ENCODE measurements at regions not wholly inside any gene's neighbourhood (a gene's known extent, or its start where the extent isn't known, plus 50 kb on each side); places are given as distances from the start of the nearest gene placed in this dataset.

DNA sequence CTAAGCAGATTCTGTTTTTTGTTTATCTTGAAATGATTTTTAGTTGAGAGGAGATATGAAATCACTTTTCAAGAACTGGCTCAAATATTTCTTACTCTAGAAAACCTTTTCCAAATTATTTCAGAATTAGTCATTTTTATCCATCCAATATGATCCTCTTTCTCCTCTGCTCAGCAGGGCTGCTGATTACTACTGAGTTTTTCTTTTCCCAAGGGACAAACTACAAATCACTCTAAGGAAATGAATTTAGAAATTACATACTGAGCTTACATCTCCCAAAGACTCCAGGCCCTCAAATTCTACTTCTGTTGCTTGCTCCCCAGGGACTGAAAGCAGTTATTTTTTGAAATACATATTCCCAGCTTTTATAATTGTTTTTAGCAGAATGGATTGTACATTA lies 87.4 kb upstream of the UFM1 start:
- Histone ChIP-seq H2AFZ (ENCODE audit: low read length) (no peak overlapping the region), H3K4me1 (ENCODE audit: insufficient read depth, low read length, poor library complexity, severe bottlenecking) (no peaks in the 10 kb centered on the region), H3K4me2 (ENCODE audit: low read length) (no peak overlapping the region), H3K9me3 (ENCODE audit: low read length) (no peaks in the 10 kb centered on the region), H3K79me2 (ENCODE audit: insufficient read depth, low read depth, low read length) (no peaks in the 10 kb centered on the region), H3K36me3 (ENCODE audit: insufficient read depth, low read length) (no peaks in the 10 kb centered on the region), H3K9me2 (ENCODE audit: insufficient read depth, low read length) (no peaks in the 10 kb centered on the region), H4K20me1 (ENCODE audit: insufficient read depth, low read length) (no peaks in the 10 kb centered on the region), H3K4me3 (ENCODE audit: low read depth, low read length, poor library complexity, severe bottlenecking) (no peak overlapping the region), H3K27ac (ENCODE audit: low read depth, low read length, poor library complexity, severe bottlenecking) (no peak overlapping the region)
- BruUV-seq (replicated peaks) = no TSS peak
- ChIA-PET CTCF (ENCODE audit: unreplicated experiment) (no interaction called here), POLR2A (no interaction called here)
- intact Hi-C loops (cut with micrococcal nuclease; ENCODE audit: unreplicated experiment) = no loop called here
- no peak for DNase-seq (ENCODE audit: low spot score)
- TF ChIP-seq, protein P1, sequence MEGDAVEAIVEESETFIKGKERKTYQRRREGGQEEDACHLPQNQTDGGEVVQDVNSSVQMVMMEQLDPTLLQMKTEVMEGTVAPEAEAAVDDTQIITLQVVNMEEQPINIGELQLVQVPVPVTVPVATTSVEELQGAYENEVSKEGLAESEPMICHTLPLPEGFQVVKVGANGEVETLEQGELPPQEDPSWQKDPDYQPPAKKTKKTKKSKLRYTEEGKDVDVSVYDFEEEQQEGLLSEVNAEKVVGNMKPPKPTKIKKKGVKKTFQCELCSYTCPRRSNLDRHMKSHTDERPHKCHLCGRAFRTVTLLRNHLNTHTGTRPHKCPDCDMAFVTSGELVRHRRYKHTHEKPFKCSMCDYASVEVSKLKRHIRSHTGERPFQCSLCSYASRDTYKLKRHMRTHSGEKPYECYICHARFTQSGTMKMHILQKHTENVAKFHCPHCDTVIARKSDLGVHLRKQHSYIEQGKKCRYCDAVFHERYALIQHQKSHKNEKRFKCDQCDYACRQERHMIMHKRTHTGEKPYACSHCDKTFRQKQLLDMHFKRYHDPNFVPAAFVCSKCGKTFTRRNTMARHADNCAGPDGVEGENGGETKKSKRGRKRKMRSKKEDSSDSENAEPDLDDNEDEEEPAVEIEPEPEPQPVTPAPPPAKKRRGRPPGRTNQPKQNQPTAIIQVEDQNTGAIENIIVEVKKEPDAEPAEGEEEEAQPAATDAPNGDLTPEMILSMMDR (conservative IDR thresholded peaks at IDR 0.05; ENCODE audit: low read length) = no peak
- TF ChIP-seq EZH2phosphoT487 (IDR thresholded peaks at IDR 0.05; ENCODE audit: borderline replicate concordance, low read depth, low read length) = no peak

DNA sequence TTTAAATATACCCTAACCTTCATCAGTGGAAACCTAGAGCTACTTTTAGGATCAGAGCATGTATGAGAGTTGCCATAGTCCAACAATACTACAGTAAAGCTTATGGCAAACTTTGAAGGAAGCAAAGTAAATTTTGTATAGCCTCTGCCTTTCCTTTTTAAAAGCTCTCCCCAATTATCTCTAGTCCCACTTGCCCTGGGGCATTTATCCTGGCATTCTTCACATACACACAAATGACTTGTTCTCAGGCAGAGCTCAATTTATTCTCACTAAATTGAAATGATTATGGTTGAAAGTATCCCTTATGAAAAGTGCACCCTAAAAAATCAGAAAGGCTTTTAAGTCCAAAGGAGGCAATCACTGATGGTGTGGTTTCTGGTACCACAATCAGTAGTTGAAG lies 94.1 kb upstream of the UFM1 start:
- Histone ChIP-seq H3K4me3 (ENCODE audit: low read depth, low read length, poor library complexity, severe bottlenecking) (no peak overlapping the region), H2AFZ (ENCODE audit: low read length) (no peak overlapping the region), H3K79me2 (ENCODE audit: insufficient read depth, low read depth, low read length) (no peaks in the 10 kb centered on the region), H3K9me3 (ENCODE audit: low read length) (no peaks in the 10 kb centered on the region), H3K4me1 (ENCODE audit: insufficient read depth, low read length, poor library complexity, severe bottlenecking) (no peaks in the 10 kb centered on the region), H4K20me1 (ENCODE audit: insufficient read depth, low read length) (no peaks in the 10 kb centered on the region), H3K27ac (ENCODE audit: low read depth, low read length, poor library complexity, severe bottlenecking) (no peak overlapping the region), H3K4me2 (ENCODE audit: low read length) (no peak overlapping the region), H3K36me3 (ENCODE audit: insufficient read depth, low read length) (no peaks in the 10 kb centered on the region), H3K9me2 (ENCODE audit: insufficient read depth, low read length) (no peaks in the 10 kb centered on the region)
- TF ChIP-seq, protein P1 (conservative IDR thresholded peaks at IDR 0.05; ENCODE audit: low read length) = no peak
- no peak for TF ChIP-seq EZH2phosphoT487 (IDR thresholded peaks at IDR 0.05; ENCODE audit: borderline replicate concordance, low read depth, low read length)
- no TSS peak for BruUV-seq (replicated peaks)
- intact Hi-C loops (cut with micrococcal nuclease; ENCODE audit: unreplicated experiment) = no loop called here
- DNase-seq (ENCODE audit: low spot score) = no peak
- ChIA-PET CTCF (ENCODE audit: unreplicated experiment) (no interaction called here), POLR2A (interaction anchor here (0.6 to 0.8 kb wide), 2 partner anchors 371 to 535 kb away, joined by 3 read pairs; no protein-coding TSS in a partner anchor)

DNA sequence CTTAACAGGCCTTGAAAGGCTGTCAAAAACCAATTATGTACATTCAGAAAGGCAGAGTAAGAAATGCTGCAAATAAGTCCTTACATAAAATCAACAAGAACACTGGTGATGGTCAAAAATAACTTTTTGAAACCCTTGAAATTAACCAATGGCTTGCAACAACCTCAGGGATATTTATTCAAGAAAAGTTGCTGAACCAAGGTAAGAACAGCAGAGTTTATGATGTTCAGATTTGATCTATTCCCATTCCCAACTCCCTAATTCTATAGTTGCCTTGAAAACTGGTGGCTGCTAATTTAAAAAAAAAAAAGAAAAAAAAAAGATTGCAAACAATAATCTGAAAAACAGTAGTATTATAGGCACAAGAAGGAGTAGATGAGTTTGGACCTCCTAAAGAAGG lies 109.8 kb upstream of the UFM1 start:
- intact Hi-C loops (cut with micrococcal nuclease; ENCODE audit: unreplicated experiment) = no loop called here
- BruUV-seq (replicated peaks) = no TSS peak
- H3K9me3 ChIP-seq (ENCODE audit: low read length) = no peaks in the 10 kb centered on the region
- no peak for DNase-seq (ENCODE audit: low spot score)
- ChIA-PET POLR2A (no interaction called here), CTCF (ENCODE audit: unreplicated experiment) (no interaction called here)
- H3K27ac ChIP-seq (ENCODE audit: low read depth, low read length, poor library complexity, severe bottlenecking) = no peak overlapping the region
- no peak overlapping the region for H3K4me3 ChIP-seq (ENCODE audit: low read depth, low read length, poor library complexity, severe bottlenecking)
- H2AFZ ChIP-seq (ENCODE audit: low read length) = no peak overlapping the region
- TF ChIP-seq, protein P1 (conservative IDR thresholded peaks at IDR 0.05; ENCODE audit: low read length) = no peak
- no peak for TF ChIP-seq EZH2phosphoT487 (IDR thresholded peaks at IDR 0.05; ENCODE audit: borderline replicate concordance, low read depth, low read length)
- no peaks in the 10 kb centered on the region for H3K79me2 ChIP-seq (ENCODE audit: insufficient read depth, low read depth, low read length)
- H3K4me1 ChIP-seq (ENCODE audit: insufficient read depth, low read length, poor library complexity, severe bottlenecking) = no peaks in the 10 kb centered on the region
- H3K9me2 ChIP-seq (ENCODE audit: insufficient read depth, low read length) = no peaks in the 10 kb centered on the region
- no peak overlapping the region for H3K4me2 ChIP-seq (ENCODE audit: low read length)
- no peaks in the 10 kb centered on the region for H3K36me3 ChIP-seq (ENCODE audit: insufficient read depth, low read length)
- no peaks in the 10 kb centered on the region for H4K20me1 ChIP-seq (ENCODE audit: insufficient read depth, low read length)

Data from OCI-LY7 (cell line).